HepG2 (cell line): ENCODE measurements at regions not wholly inside any gene's neighbourhood (a gene's known extent, or its start where the extent isn't known, plus 50 kb on each side); places are given as distances from the start of the nearest gene placed in this dataset.

Source experiments
- ATAC-seq: fragments of 200-7000 bp; cut with Tn5 transposase; 3 replicates; pipeline ENCODE4 v1.9.1; 2020; ENCODE audit warnings: mild to moderate bottlenecking, moderate library complexity
- BruUV-seq: library from RNA; stranded (reverse); fragments of 400-500 nt; replicated peaks from 2 replicates; lab custom pipeline; 2021; lab: Mats Ljungman, UMichigan
- CTCF ChIA-PET: fragments of 300-600 bp; formaldehyde crosslinking; extraction: SDS; loops from one replicate; lab custom pipeline; 2021; ENCODE audit warnings: low total read pairs, inconsistent platforms, low intra/inter-chr PET ratio; lab: Yijun Ruan, JAX
- POLR2A ChIA-PET: fragments of 350-600 bp; sonication (Branson Sonifier 250); formaldehyde crosslinking; loops from one replicate; lab custom pipeline; 2020; ENCODE audit warnings: antibody characterized with exemption, inconsistent platforms; lab: Yijun Ruan, JAX
- DNase-seq: peaks from one replicate; pipeline ENCODE4 v3.0.0-alpha.2; 2015; ENCODE audit warnings: low spot score
- FAIRE-seq: peaks from 3 replicates; lab custom pipeline; 2011; peaks lifted over from hg19 to GRCh38; lab: Jason Lieb, UNC
- H2AFZ ChIP-seq: one replicate; pipeline ENCODE4 v1.6.1; 2011; ENCODE audit warnings: low read length, inconsistent platforms
- H3K27ac ChIP-seq: fragments of 300-600 bp; 3 replicates; pipeline ENCODE4 v1.8.0; 2011; ENCODE audit warnings: mixed run types, mild to moderate bottlenecking, mixed read lengths, low read length, inconsistent platforms; ENCODE audit not compliant: insufficient read depth; ENCODE audit errors: extremely low read length
- H3K27me3 ChIP-seq, 2 experiments: fragments of 200-600 bp in 1 of 2; 2 replicates in 1 of 2; 3 replicates in 1 of 2; pipeline versions ENCODE4 v1.6.0 to v1.8.0; 2011; ENCODE audit warnings: low read length in 2 of 2, mild to moderate bottlenecking in 2 of 2, moderate library complexity in 2 of 2, inconsistent platforms in 1 of 2; ENCODE audit not compliant: insufficient read depth in 2 of 2, control insufficient read depth in 1 of 2
- H3K36me3 ChIP-seq, 2 experiments: fragments of 200-600 bp in 1 of 2; replicated peaks in 1 of 2; 2 replicates in 1 of 2; 3 replicates in 1 of 2; pipeline versions ENCODE4 v1.5.1 to v1.8.0; 2011; ENCODE audit warnings: low read length in 2 of 2, inconsistent platforms in 1 of 2; ENCODE audit not compliant: insufficient read depth in 2 of 2, control insufficient read depth in 1 of 2
- H3K4me1 ChIP-seq: 2 replicates; pipeline ENCODE4 v1.5.1; 2012; ENCODE audit warnings: low read length, inconsistent platforms; ENCODE audit not compliant: insufficient read depth
- H3K4me2 ChIP-seq: 2 replicates; pipeline ENCODE4 v1.6.0; 2011; ENCODE audit warnings: low read depth, low read length, inconsistent platforms
- H3K4me3 ChIP-seq, 3 experiments: fragments of 200-600 bp in 1 of 3; sonication (generic), shearing (Covaris generic) in 1 of 3; replicated peaks in 1 of 3; 2 replicates each; pipeline ENCODE4 v1.5.1; 2011 to 2016; ENCODE audit warnings: low read length in 3 of 3, inconsistent platforms in 2 of 3, low read depth in 2 of 3, mild to moderate bottlenecking in 2 of 3, control low read depth in 1 of 3, mixed read lengths in 1 of 3; ENCODE audit not compliant: insufficient read depth in 1 of 3
- H3K79me2 ChIP-seq: one replicate; pipeline ENCODE4 v1.6.1; 2011; ENCODE audit warnings: low read length, inconsistent platforms; ENCODE audit not compliant: insufficient read depth
- H3K9ac ChIP-seq: 2 replicates; pipeline ENCODE4 v1.6.0; 2011; ENCODE audit warnings: mild to moderate bottlenecking, low read depth, low read length, inconsistent platforms; ENCODE audit not compliant: insufficient read depth
- H3K9me3 ChIP-seq: 2 replicates; pipeline ENCODE4 v1.5.1; 2012; ENCODE audit warnings: mild to moderate bottlenecking, low read length
- H4K20me1 ChIP-seq: 2 replicates; pipeline ENCODE4 v1.6.0; 2011; ENCODE audit warnings: inconsistent platforms, mild to moderate bottlenecking, low read length, moderate library complexity; ENCODE audit not compliant: insufficient read depth
- AFF4 ChIP-seq: sonication (generic); formaldehyde crosslinking; IDR thresholded peaks from 2 replicates; pipeline ENCODE4 v1.4.0; 2020; ENCODE audit warnings: missing genetic modification reagents
- BRD4 ChIP-seq: sonication (generic); formaldehyde crosslinking; IDR thresholded peaks from 2 replicates; pipeline ENCODE4 v1.4.0; 2020; ENCODE audit warnings: missing genetic modification reagents
- CSRNP1 ChIP-seq: sonication (generic); formaldehyde crosslinking; IDR thresholded peaks from 2 replicates; pipeline ENCODE4 v1.8.1; 2023; ENCODE audit warnings: mild to moderate bottlenecking, missing genetic modification reagents
- DRAP1 ChIP-seq: IDR thresholded peaks from 2 replicates; pipeline ENCODE4 v1.6.1; 2016; ENCODE audit warnings: missing genetic modification reagents, missing compliant biosample characterization
- FOXO1 ChIP-seq: sonication (generic); formaldehyde crosslinking; IDR thresholded peaks from 2 replicates; pipeline ENCODE4 v1.4.0; 2020; ENCODE audit warnings: missing genetic modification reagents
- HMGA1 ChIP-seq: sonication (generic); formaldehyde crosslinking; conservative IDR thresholded peaks from 2 replicates; pipeline ENCODE4 v1.4.0; 2020; ENCODE audit warnings: missing genetic modification reagents
- MAFK ChIP-seq, 2 experiments: IDR thresholded peaks in 1 of 2; conservative IDR thresholded peaks in 1 of 2; 2 replicates each; pipeline ENCODE4 v1.6.1; 2011; ENCODE audit warnings: improper control_type of control experiment in 2 of 2, low read length in 2 of 2
- NFATC3 ChIP-seq: sonication (generic); formaldehyde crosslinking; IDR thresholded peaks from 2 replicates; pipeline ENCODE4 v1.5.1; 2020; ENCODE audit warnings: mild to moderate bottlenecking, missing genetic modification reagents
- NR0B2 ChIP-seq: sonication (generic); formaldehyde crosslinking; IDR thresholded peaks from 2 replicates; pipeline ENCODE4 v1.4.0; 2020; ENCODE audit warnings: mild to moderate bottlenecking, missing genetic modification reagents
- PTBP1 ChIP-seq: fragments of 200-400 bp; formaldehyde crosslinking; IDR thresholded peaks from 2 replicates; pipeline ENCODE4 v1.6.1; 2018; ENCODE audit warnings: low read length, low read depth; ENCODE audit not compliant: poor library complexity, severe bottlenecking
- THAP11 ChIP-seq: IDR thresholded peaks from 2 replicates; pipeline ENCODE4 v1.6.1; 2016; ENCODE audit warnings: missing biosample characterization, missing genetic modification reagents
- WGBS: methylation state at CpG from one replicate; pipeline ENCODE4 v1.1.6; 2017; ENCODE audit warnings: low lambda C conversion rate; 5-methylcytosine and 5-hydroxymethylcytosine counted together
- in situ Hi-C: cut with HindIII; loops from 2 replicates; pipeline ENCODE4 v1.10.0; 2017; ENCODE audit warnings: low pct_unique_long_range_greater_than_20kb; ENCODE audit not compliant: extremely low pct_ligation_motif_present
- intact Hi-C: fragments of 100-400 bp; cut with micrococcal nuclease; formaldehyde crosslinking; loops from one replicate; pipeline ENCODE4 v1.10.0; 2022; ENCODE audit not compliant: unreplicated experiment
- TF ChIP-seq, protein P1 (sequence below): sonication (generic); formaldehyde crosslinking; IDR thresholded peaks from 2 replicates; pipeline ENCODE4 v1.4.0; 2020; ENCODE audit warnings: mild to moderate bottlenecking, missing genetic modification reagents

- Histone ChIP-seq H3K4me2 (no peak overlapping the region), H3K27ac (no peak overlapping the region), H3K79me2 (no peaks in the 10 kb centered on the region), H2AFZ (no peak overlapping the region), H3K4me1 (no peaks in the 10 kb centered on the region), H3K4me3 (no peak overlapping the region), H3K9ac (no peak overlapping the region), H3K9me3 (0 out of 2 replicates have a peak, but pooled peaks cover 6% of the 10 kb centered on the region), H4K20me1 (no peaks in the 10 kb centered on the region), H3K27me3 (no peaks in the 10 kb centered on the region; a peak in 1 of 5 replicates), H3K36me3 (no peaks in the 10 kb centered on the region)
- ChIA-PET CTCF (no interaction called here), POLR2A (no interaction called here)
- in situ Hi-C loops, result no loop called here
- ATAC-seq, result no peak
- 60% methylated on average over 13 of the region's 13 CpGs for WGBS
- intact Hi-C loops, result loop anchor here (5.0 kb wide), 1 partner anchor 126 kb away; no protein-coding TSS in a partner anchor
- no peak for DNase-seq
- FAIRE-seq, result no peak
- no TSS peak for BruUV-seq
- TF ChIP-seq BRD4 (CRISPR knock-in tag), result no peak
- no peak for TF ChIP-seq THAP11
- TF ChIP-seq FOXO1, result no peak
- TF ChIP-seq NFATC3 (CRISPR knock-in tag), result no peak
- no peak for TF ChIP-seq PTBP1
- no peak for TF ChIP-seq HMGA1 (CRISPR knock-in tag)
- no peak for TF ChIP-seq NR0B2 (CRISPR knock-in tag)
- TF ChIP-seq, protein P1, sequence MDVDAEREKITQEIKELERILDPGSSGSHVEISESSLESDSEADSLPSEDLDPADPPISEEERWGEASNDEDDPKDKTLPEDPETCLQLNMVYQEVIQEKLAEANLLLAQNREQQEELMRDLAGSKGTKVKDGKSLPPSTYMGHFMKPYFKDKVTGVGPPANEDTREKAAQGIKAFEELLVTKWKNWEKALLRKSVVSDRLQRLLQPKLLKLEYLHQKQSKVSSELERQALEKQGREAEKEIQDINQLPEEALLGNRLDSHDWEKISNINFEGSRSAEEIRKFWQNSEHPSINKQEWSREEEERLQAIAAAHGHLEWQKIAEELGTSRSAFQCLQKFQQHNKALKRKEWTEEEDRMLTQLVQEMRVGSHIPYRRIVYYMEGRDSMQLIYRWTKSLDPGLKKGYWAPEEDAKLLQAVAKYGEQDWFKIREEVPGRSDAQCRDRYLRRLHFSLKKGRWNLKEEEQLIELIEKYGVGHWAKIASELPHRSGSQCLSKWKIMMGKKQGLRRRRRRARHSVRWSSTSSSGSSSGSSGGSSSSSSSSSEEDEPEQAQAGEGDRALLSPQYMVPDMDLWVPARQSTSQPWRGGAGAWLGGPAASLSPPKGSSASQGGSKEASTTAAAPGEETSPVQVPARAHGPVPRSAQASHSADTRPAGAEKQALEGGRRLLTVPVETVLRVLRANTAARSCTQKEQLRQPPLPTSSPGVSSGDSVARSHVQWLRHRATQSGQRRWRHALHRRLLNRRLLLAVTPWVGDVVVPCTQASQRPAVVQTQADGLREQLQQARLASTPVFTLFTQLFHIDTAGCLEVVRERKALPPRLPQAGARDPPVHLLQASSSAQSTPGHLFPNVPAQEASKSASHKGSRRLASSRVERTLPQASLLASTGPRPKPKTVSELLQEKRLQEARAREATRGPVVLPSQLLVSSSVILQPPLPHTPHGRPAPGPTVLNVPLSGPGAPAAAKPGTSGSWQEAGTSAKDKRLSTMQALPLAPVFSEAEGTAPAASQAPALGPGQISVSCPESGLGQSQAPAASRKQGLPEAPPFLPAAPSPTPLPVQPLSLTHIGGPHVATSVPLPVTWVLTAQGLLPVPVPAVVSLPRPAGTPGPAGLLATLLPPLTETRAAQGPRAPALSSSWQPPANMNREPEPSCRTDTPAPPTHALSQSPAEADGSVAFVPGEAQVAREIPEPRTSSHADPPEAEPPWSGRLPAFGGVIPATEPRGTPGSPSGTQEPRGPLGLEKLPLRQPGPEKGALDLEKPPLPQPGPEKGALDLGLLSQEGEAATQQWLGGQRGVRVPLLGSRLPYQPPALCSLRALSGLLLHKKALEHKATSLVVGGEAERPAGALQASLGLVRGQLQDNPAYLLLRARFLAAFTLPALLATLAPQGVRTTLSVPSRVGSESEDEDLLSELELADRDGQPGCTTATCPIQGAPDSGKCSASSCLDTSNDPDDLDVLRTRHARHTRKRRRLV (CRISPR knock-in tag), result no peak
- TF ChIP-seq DRAP1 (CRISPR knock-in tag), result no peak
- TF ChIP-seq MAFK (conservative IDR thresholded peaks at IDR 0.05 in 1 of 2, IDR thresholded peaks at IDR 0.05 in 1 of 2; ENCODE audit: low read length in 2 of 2), result no peak
- no peak for TF ChIP-seq AFF4 (CRISPR knock-in tag)
- no peak for TF ChIP-seq CSRNP1 (CRISPR knock-in tag)
These were observed 132.5 kb downstream of the VAPA start for GRCh38 chr18:10046178-10046807.
